MM.1S (cell line): ENCODE measurements at regions not wholly inside any gene's neighbourhood (a gene's known extent, or its start where the extent isn't known, plus 50 kb on each side); places are given as distances from the start of the nearest gene placed in this dataset.

Source experiments
- CTCF ChIP-seq: fragments of 300-600 bp; sonication (generic); IDR thresholded peaks from 2 replicates; pipeline ENCODE4 v1.5.1; 2016; ENCODE audit warnings: antibody characterized with exemption, low read length, mixed read lengths
- EZH2 ChIP-seq: fragments of 300-600 bp; sonication (generic); optimal IDR thresholded peaks from 2 replicates; pipeline ENCODE3; 2017; ENCODE audit warnings: low read depth, mild to moderate bottlenecking, antibody characterized with exemption, low read length, mixed read lengths
- EZH2phosphoT487 ChIP-seq: fragments of 300-600 bp; sonication (generic); IDR thresholded peaks from 2 replicates; pipeline ENCODE4 v1.6.1; 2018; ENCODE audit warnings: antibody characterized with exemption, low read length

GRCh38 chr2:234733795-234734600 is 217.8 kb upstream of the SH3BP4 start:
- TF ChIP-seq CTCF = no peak
- no peak for TF ChIP-seq EZH2phosphoT487
- TF ChIP-seq EZH2 = no peak
